SK-N-SH treated with all-trans-retinoic acid at 6 μM for 48 hours (cell line): ENCODE measurements at regions not wholly inside any gene's neighbourhood (a gene's known extent, or its start where the extent isn't known, plus 50 kb on each side); places are given as distances from the start of the nearest gene placed in this dataset.

Experiments
- ARNTL ChIP-seq: fragments of 450-650 bp; formaldehyde crosslinking; IDR thresholded peaks from 2 replicates; pipeline ENCODE4 v1.5.0; 2020; ENCODE audit warnings: low read depth, mild to moderate bottlenecking, moderate library complexity, borderline replicate concordance
- CREB5 ChIP-seq: fragments of 250-450 bp; sonication (Bioruptor Pico); IDR thresholded peaks from 2 replicates; pipeline ENCODE4 v1.5.1; 2020; ENCODE audit warnings: low read depth, mild to moderate bottlenecking, moderate library complexity
- PATZ1 ChIP-seq: fragments of 250-450 bp; sonication (Bioruptor Pico); IDR thresholded peaks from 2 replicates; pipeline ENCODE4 v1.8.0; 2020; ENCODE audit warnings: mild to moderate bottlenecking, moderate library complexity, borderline replicate concordance
- TCF4 ChIP-seq: fragments of 250-450 bp; sonication (Bioruptor Pico); IDR thresholded peaks from 2 replicates; pipeline ENCODE4 v1.8.0; 2021; ENCODE audit warnings: mild to moderate bottlenecking, moderate library complexity, borderline replicate concordance
- ZFP30 ChIP-seq: fragments of 450-650 bp; formaldehyde crosslinking; IDR thresholded peaks from 2 replicates; pipeline ENCODE4 v1.5.0; 2022; ENCODE audit warnings: mild to moderate bottlenecking, moderate library complexity

- TF ChIP-seq ZFP30 (CRISPR knock-in tag) (no peak), PATZ1 (CRISPR knock-in tag) (no peak), TCF4 (CRISPR knock-in tag) (no peak), CREB5 (CRISPR knock-in tag) (no peak), ARNTL (CRISPR knock-in tag) (no peak)
These were observed 286.7 kb upstream of the SOX2 start for GRCh38 chr3:181425074-181425473.
